Duodenal mucosa (tissue), 2 donors: ENCODE measurements at regions not wholly inside any gene's neighbourhood (a gene's known extent, or its start where the extent isn't known, plus 50 kb on each side); places are given as distances from the start of the nearest gene placed in this dataset.

ENCODE experiments used
- H3K27ac ChIP-seq: one replicate; pipeline ENCODE4 v1.7.0; 2013; ENCODE audit warnings: low read depth, low read length
- H3K27me3 ChIP-seq, 2 donors: one replicate each; pipeline ENCODE4 v1.7.0; 2013; ENCODE audit warnings: low read length in 2 of 2, control low read depth in 1 of 2; ENCODE audit not compliant: insufficient read depth in 2 of 2, control insufficient read depth in 1 of 2
- H3K36me3 ChIP-seq, 2 donors: one replicate each; pipeline ENCODE4 v1.7.0; 2013; ENCODE audit warnings: low read length in 2 of 2, control low read depth in 1 of 2; ENCODE audit not compliant: insufficient read depth in 2 of 2, control insufficient read depth in 1 of 2
- H3K4me1 ChIP-seq, 2 donors: one replicate each; pipeline ENCODE4 v1.7.0; 2013; ENCODE audit warnings: low read length in 2 of 2, control low read depth in 1 of 2; ENCODE audit not compliant: insufficient read depth in 2 of 2, control insufficient read depth in 1 of 2
- H3K4me3 ChIP-seq, 2 donors: one replicate each; pipeline ENCODE4 v1.7.0; 2013; ENCODE audit warnings: low read length in 2 of 2, low read depth in 1 of 2
- H3K9ac ChIP-seq, 2 donors: one replicate each; pipeline ENCODE4 v1.7.0; 2013; ENCODE audit warnings: low read length in 2 of 2, low read depth in 1 of 2
- H3K9me3 ChIP-seq, 2 donors: one replicate each; pipeline ENCODE4 v1.7.0; 2013; ENCODE audit warnings: low read length in 2 of 2, control low read depth in 1 of 2; ENCODE audit not compliant: control insufficient read depth in 1 of 2

DNA sequence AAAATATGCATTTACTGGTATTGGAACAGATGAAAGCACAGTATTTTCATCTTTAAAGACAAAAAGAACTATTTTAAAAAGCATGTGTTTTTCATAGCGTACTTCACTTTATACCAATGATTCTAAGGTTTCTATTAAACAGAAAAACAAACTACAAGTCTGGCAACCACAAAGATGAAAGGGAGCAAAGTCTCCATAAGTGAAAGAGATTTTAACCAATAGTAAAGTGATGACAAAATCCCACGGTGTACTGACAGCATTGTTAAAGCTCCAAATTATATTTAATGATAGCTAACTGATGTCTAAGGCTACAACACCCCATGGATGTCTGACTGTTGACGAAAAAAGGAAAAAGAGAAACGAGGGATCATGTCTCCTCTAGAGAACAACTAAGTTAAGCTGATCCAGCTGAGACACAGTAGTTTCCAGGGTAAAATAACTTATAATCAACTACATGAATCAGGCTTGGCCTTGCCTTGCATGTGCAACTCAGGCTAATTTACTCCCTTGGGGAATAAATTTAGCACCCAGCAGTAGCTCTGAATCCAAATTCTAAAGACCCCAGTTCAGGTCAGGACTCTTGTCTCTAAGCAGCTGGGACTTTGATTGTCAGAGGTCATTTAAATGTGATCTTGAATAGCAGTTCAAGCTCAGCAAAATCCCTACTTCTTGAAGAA is 56.0 kb upstream of the TAB2 start:
- Histone ChIP-seq H3K4me1 (no peaks in the 10 kb centered on the region), H3K27ac (no peak overlapping the region), H3K4me3 (no peak overlapping the region), H3K36me3 (no peaks in the 10 kb centered on the region), H3K9ac (no peak overlapping the region), H3K9me3 (no peaks in the 10 kb centered on the region), H3K27me3 (no peaks in the 10 kb centered on the region)

DNA sequence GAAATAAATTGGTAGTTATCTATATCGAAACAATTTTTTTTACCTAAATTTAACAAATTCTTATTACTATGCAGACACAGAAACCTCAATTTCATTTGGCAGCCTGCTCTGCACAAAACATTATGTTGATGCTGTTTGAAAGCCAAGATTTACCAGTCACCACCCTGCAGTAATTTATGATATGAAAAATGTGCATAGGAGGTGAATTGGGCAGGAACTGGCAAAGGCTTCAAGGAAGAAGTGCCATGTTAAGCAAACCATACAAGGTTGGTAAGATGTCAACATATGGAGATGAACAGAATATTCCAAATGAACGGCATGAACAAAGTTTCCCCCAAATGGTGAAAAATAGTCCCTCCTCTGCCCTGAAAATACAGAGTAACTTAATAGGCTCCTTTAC is 54.2 kb upstream of the TAB2 start:
- Histone ChIP-seq H3K27me3 (no peaks in the 10 kb centered on the region), H3K4me1 (no peaks in the 10 kb centered on the region), H3K9ac (no peak overlapping the region), H3K4me3 (no peak overlapping the region), H3K36me3 (no peaks in the 10 kb centered on the region), H3K27ac (no peak overlapping the region), H3K9me3 (no peaks in the 10 kb centered on the region)

GRCh38 chr6:149264629-149265028 is 52.9 kb upstream of the TAB2 start:
- Histone ChIP-seq H3K9ac (no peak overlapping the region), H3K27ac (no peak overlapping the region), H3K36me3 (no peaks in the 10 kb centered on the region), H3K4me1 (no peaks in the 10 kb centered on the region), H3K9me3 (no peaks in the 10 kb centered on the region), H3K27me3 (no peaks in the 10 kb centered on the region), H3K4me3 (no peak overlapping the region)

GRCh38 chr6:149265945-149266344 is 51.6 kb upstream of the TAB2 start:
- Histone ChIP-seq H3K27me3 (no peaks in the 10 kb centered on the region), H3K27ac (no peak overlapping the region)

GRCh38 chr6:149266659-149267058 is 50.9 kb upstream of the TAB2 start:
- H3K27ac ChIP-seq = no peak overlapping the region
- no peaks in the 10 kb centered on the region for H3K4me1 ChIP-seq
- H3K27me3 ChIP-seq = no peaks in the 10 kb centered on the region
- no peak overlapping the region for H3K4me3 ChIP-seq
- no peaks in the 10 kb centered on the region for H3K36me3 ChIP-seq
- H3K9ac ChIP-seq = no peak overlapping the region
- H3K9me3 ChIP-seq = no peaks in the 10 kb centered on the region

More at GRCh38 chr6:149265945-149266344, 51.6 kb upstream of the TAB2 start:
- H3K9me3 ChIP-seq = no peaks in the 10 kb centered on the region
- H3K9ac ChIP-seq = no peak overlapping the region
- H3K36me3 ChIP-seq = no peaks in the 10 kb centered on the region
- no peak overlapping the region for H3K4me3 ChIP-seq
- H3K4me1 ChIP-seq = no peaks in the 10 kb centered on the region

DNA sequence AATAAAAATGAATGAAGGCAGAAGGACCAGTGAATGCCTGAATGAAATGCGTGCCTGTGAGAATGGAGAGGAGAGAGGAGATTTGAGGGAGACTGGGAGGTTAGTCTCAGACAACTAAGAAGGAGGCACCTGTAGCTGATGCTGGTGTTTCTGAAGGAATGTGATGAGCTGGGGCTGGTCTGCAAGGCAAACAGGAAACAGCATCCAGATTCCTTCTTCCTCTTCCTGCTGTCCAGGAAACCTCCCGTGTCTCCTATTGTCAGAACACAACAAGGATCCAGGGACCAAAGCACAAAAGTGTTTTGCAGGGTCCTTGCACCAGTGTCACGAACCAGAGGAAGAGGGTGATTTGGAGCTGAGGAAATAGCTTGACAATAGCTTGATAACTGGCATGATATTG is 50.4 kb upstream of the TAB2 start:
- no peaks in the 10 kb centered on the region for H3K9me3 ChIP-seq
- no peaks in the 10 kb centered on the region for H3K4me1 ChIP-seq
- H3K27me3 ChIP-seq = no peaks in the 10 kb centered on the region

DNA sequence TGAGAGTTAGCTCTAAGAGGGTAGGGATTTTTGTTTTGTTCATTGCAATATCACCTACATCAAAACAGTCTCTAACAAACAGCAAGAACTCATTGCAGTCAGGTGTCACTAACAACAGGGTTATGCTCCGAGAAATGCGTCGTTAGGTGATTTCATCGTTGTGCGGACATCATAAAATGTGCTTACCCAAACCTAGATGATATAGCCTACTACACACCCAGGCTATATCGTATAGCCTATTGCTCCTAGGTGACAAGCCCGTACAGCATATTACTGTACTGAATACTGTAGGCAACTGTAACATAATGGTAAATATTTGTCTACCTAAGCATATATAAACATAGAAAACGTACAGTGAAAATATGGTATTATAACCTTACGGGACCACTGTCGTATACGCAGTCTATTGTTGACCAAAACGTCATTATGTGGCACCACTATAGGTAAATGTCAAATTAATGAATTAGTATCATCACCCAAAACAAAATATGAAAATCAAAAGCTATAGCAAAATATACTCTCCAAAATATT is 49.9 kb upstream of the TAB2 start:
- Histone ChIP-seq H3K9ac (no peak overlapping the region), H3K36me3 (no peaks in the 10 kb centered on the region), H3K27me3 (no peaks in the 10 kb centered on the region), H3K4me3 (no peak overlapping the region), H3K9me3 (no peaks in the 10 kb centered on the region), H3K27ac (no peak overlapping the region), H3K4me1 (no peaks in the 10 kb centered on the region)

More for the DNA sequence above, 50.4 kb upstream of the TAB2 start:
- Histone ChIP-seq H3K36me3 (no peaks in the 10 kb centered on the region), H3K9ac (no peak overlapping the region), H3K27ac (no peak overlapping the region), H3K4me3 (no peak overlapping the region)
